NCI-H345 treated with DMSO at 0.1 percent for 48 hours (cell line): ENCODE measurements at regions not wholly inside any gene's neighbourhood (a gene's known extent, or its start where the extent isn't known, plus 50 kb on each side); places are given as distances from the start of the nearest gene placed in this dataset.

Source experiments
- DNase-seq: peaks from one replicate; lab custom pipeline; 2025; ENCODE audit not compliant: unreplicated experiment; lab: John Stamatoyannopoulos, UW

DNA sequence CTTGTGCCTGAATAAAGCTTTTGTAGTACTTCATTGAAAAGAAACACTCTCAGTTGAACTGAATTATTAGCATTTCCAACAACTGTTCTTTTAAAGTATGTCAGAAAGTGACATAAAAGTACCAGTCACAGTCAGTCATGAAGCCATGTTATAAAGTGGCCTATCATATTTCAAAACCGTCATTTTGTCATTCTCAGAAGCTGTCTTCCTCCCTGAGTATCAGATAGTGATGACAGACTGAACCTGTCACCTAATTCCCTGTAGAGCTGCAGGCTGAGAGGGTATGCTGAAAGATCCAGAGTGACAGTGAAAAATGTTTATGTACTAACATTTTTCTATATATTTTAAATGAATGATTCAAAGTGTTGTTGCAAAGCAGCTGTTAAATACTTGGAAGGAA lies 1121.7 kb upstream of the PRMT6 start:
- no peak for DNase-seq

DNA sequence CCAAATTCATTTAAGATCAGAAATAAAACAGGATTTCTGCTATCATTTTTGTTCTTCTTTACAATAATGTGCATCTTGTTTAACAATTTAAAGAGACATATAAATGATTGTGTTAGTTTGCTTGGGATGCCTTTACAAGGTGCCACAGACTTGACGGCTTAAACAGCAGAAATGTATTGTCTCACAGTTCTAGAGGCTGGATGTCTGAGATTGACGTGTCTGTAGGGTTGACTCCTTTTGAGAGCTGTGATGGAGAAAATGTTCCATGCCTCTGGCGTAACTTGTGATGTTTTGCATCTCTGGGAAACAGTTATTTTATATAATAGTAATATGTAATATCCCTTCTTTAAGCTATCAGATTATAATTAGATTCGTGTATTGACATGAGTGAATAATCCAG lies 1091.6 kb upstream of the PRMT6 start:
- no peak for DNase-seq

DNA sequence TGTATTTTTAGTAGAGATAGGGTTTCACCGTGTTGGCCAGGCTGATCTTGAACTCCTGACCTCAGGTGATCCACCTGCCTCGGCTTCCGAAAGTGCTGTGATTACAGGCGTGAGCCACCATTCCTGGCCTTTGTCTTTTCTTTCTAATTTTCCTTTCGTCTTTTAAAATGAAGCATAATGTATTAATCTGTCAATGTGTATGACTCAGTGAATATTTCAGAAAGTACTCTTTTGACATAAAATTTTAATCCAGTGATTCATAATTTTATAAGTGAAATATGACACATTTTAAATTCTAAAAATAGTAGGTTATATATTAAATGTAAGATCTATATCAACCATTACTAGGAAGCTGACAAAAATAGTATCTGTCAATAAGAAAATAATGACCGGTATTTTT lies 1059.0 kb upstream of the PRMT6 start:
- no peak for DNase-seq

DNA sequence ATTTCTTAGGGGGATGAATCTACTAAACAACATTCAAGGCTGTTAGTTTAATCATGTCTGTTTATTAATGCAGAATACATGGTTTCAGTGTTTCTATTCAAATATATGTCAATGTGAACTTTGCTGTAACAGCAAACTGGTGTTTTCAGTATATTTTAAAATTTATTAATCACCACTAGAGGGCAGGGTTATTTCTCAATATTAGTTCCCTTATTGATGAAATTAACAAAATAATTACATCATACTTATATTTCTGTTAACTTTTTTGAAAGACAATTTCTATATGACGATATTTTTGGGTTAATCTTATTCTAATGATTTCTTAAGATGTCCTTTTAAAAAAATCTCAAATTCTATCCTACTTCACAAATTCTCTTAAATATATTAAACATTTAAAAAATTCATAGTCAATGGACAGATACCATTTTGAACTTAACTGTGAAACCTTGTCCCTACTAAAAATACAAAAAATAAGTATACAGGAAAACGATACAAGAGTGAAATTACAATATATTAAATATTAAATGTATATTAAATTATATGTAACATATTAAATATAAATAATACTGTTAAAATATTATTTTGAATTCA lies 1034.1 kb upstream of the PRMT6 start:
- no peak for DNase-seq

DNA sequence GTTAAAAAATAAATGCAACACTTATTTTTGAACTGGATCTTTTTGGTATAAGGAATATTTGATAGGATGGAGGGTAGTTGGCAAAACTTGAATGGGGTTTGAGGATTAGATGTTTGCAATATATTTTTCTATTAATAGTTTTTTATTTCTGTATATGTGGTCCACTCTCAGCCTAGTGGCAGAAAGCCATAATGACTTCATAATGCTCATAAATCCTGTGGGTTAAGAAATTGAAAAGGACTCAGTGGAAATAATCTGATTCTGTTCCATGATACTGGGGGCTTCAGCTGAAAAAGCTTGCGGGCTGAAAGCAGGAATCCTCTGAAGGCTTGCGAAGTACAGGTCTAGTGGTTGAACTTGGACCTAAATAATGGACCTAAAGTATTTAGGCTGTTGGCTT lies 1028.6 kb upstream of the PRMT6 start:
- no peak for DNase-seq

DNA sequence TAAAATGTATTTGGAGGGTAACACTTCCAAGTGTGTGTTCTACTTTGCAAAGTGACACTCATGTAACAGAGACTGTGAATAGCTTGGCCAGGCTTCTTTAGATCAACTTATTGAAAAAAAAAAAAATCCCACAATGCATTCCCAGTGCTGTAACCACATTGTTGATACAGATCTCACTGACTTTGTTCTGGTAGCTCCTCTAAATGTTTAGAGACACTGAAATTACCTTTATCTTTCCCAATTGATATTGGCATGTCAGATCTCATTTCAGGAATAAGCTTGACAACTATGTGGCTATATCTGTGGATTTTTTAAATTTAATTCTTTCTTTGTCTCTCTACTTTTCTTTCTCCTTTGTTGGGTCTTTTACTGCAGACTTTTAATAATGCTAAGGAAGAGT lies 1018.9 kb upstream of the PRMT6 start:
- DNase-seq = no peak

DNA sequence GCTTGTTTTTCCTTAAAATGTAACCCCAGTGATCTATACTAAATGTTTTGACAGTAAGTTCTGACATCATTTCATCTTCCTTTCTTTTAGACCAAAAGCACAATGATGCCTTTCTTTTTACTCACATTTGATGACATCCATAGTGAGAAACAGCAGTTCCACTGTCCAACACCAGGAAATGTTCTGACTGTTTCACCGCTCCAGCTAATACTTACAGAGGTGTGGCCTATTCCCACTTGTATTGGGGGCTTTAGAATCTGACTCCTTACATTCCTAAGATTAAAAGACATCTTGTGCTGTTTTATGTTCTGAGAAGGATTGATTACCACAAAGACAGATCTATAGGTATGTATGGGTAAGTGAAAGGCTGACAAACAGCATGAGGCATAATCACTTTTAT lies 1018.2 kb upstream of the PRMT6 start:
- DNase-seq = no peak

DNA sequence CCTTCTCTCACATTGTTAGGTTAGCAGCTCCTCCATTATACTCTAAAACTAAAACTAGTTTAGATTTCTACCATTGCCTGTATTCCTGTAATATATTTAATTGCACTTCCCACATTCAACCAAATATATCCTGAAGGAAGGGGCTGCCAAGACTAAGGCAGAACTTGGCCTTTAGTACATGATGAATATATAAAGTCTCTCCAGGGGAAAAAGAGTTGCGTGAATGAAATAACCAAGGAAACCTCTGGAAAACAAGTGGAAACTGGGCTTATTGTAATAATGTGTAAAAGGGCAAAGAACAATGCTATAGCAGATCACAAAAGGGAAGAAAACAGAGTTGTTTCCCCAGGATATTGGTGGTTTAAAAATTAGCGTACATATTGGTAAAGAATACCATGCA lies 1012.5 kb upstream of the PRMT6 start:
- no peak for DNase-seq

DNA sequence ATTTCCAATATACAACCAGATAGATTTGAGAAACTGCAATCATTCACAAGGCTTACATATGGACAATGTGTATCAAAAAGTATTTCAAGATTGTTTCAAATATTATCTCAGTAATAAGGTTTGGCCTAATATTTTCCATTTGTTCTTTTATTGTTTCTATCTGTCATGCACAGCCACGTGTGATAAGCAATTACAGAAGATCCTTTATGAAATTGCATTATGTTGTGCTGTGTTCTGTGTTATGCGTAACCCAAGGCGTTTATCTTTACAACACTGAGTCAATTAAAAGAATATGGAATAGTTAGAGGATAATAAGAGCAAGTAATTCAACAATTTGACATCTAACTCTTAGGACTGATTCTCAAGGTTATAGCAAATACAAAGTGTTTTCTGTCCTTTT lies 1009.3 kb upstream of the PRMT6 start:
- DNase-seq = no peak

DNA sequence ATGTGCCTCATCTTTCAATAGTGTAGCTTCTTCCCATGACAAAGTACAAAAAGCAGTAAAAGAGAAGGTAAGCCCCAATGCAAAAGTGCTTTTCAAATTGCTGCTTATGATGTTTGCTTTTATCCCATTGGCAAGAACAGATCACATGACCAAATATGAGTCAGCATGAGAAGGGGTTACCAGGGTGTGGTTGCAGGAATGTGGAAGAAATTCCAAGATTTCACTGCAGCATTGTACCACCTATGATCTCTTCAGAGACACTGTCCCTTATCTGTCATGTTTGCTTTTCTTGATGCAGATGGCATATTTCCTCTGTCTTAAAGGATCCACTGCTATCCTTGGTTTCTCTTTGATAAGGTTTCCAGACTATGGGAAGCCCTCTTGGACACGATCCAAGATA lies 1006.9 kb upstream of the PRMT6 start:
- DNase-seq = no peak

DNA sequence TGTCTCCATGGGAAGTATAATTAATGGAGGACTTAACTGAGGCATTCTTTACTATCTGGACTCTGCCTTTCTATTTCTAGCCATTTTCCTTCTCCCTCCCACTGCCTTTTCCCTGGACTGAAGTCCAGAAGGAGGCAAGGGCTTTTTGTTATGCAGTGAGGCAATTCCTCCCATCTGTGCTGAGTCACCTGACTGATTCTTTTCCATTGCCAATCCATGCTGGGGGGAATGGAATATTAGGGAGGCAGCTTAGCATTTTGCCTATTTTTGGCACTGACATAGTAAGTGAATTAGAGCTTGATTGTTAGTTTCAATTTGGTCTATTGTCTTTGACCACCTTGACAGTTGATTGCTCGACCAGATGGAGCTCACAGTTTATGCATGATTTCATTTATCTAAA lies 1000.6 kb upstream of the PRMT6 start:
- DNase-seq = no peak

DNA sequence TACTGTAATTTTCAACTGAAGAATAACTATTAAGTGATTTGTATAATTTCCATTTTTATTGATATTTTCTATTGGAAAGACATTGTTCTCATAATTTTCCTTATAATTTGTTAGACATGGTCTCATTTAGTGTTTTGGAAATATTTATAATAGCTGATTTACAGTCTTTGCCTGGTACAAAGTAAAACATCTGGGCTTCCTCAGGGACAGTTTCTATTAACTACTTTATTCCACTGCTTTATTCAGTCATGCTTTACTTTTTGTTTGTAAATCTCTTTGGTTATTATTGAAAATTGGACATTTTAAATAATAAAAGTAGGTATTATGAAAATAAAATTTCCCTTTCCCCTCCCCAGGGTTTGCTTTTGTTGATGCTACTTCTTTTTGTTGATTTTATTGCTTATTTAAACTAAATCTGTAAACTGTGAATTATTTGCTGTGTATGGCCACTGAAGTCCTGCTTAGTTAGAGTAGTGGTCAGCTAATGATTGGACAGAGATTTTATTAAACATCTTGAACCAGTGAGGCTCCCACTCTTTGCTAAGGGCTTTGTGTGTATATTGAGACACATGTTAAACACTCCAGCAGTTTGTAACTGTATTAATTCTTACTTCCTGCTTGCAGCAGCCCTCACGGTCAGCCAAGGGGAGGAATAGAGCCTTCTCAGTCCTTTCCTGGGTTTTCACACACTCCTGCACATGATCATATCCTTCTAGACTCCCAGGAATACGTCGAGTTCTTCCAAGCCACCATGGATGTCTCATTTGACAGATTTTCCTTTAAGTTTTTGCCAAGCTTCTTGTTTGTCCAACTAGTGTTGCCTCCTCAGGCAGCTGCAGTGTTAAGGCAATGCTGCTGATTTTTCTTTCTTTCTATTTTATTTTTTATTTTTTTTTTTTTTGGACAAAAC lies 994.6 kb upstream of the PRMT6 start:
- no peak for DNase-seq

DNA sequence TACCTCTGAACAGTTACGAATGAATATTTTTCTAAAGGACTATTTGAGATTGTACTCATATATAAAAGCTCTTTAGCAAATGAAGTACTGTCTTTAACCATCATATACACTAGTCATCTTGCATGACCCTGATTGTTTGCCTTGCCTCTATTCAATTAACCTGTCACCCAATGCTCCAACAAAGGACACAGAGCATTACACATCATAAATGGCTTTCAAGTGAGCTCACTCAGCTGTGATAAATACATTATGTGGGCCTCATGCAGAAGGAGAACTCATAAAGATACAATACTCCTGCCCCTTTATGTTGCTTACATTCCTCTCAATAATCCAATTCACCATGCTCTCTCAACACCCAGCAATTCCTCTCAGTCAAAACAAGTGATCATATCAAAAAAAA lies 993.0 kb upstream of the PRMT6 start:
- DNase-seq = peak; percentile 97

DNA sequence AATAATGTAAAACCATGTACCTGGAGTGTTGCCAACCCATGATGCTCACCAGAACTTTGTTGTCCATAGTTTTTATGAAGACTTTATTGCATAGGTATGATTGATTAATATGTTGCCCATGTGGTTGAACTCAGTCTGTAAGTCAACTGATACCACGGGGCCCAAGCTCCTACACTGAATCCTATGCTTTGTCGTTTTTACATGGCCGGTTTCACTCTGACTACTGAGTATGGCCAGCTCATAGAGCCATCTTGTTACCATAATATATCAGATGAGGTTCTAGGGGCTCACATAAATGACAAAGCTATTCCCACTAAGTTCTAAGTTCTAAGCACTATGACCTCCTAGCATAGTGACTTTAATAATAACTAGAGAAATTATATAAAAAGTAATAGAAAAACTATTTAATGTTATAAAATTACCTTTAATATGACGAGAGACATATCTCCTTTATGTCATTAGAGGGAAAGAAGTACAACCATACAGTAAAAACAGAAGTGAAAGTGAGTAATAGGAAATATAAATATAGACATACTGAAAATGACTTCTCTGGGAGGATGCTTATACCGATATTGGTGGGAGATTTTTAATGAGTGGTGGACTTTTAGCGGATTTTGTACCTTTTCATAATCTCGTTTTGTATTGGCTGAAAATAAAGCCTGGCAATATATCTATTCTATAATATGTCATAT lies 983.4 kb upstream of the PRMT6 start:
- DNase-seq = no peak

DNA sequence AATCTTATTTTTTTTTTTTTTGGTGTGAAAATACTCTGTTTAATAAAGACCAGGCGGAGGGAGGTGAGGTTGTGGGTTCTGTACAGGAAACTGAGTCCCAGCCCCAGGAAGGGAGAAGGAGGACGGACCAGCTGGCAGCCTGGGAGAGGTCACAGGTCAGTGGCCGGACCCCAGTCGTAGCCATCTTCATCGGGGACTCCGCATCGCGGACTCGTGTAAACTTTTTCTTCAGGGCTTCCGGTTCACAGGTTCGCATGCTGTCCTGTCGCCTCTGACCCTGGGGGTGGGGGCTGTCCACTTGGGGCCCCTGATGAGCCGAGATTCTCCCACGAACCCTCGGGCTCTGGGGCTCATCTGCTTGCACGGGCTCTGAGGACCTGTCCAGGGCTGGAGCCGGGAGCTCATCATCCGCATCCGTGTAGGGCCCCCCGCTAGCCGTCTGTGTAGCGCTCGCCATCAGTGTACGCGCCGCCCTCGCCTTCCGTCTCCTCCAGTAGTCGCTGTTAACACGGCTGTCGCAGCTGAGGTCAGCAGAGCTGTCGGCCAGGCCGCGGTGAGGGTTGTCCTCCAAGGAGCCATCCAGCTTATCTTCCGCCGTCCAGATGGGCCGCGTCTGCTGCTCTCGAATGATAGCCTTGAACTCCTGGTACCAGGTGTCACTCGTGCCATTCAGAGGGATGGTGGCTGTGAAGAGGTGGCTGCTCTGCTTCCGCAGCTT lies 975.7 kb upstream of the PRMT6 start:
- no peak for DNase-seq

DNA sequence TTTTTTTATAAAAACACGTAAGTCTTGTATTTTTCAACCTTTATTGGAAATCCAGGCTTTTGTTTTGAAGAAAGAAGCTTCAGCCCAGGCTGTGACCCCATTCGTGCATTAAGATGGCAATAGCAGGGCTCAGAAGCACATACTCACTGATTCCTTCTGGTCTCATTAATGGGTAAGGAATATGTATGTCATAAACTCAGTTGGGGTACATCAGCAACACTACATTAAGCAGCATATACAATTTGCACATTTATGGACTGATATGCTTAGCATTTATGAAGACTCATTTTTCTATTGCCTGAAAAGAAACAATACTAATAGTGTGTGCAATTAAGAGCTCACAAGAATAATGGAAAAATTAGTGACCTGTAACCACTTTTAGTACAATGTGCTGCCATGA lies 945.4 kb upstream of the PRMT6 start:
- no peak for DNase-seq

DNA sequence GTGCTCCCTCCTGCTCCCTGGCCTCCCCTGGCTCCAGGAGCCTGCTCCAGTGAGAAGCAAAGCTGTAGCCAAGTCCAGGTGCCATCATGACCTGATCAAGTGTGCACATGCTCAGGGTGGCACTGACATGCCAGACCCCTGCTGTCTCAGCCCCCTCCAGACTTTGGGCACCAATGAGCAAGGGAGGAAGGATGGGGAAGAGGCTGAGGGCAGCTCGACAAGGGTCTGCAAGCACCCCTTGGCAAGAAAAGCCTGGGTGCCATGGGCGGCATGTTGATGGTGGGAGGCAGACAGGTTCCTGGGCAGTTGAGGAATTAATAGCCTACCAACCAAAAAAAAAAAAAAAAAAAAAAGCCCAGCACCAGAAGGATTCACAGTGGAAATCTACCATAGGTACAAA lies 942.6 kb upstream of the PRMT6 start:
- no peak for DNase-seq

DNA sequence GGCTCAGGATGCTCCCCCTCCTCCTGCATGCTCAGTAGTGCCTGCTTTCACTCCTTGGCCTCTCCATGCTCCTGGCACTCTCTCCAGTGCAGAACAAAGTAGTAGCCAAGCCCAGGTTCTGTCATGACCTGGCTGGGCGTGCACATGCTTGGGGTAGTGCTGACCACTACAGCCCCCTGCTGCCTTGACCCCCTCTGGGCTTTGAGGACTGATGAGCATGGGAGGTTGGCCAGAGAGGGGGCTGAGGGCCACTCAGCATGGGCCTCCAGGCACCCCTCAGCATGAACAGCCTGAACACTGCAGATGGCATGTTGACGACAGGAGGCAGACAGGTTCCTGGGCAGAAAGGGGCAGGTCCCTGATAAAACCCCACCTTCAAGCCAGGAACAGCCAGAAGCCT lies 935.7 kb upstream of the PRMT6 start:
- DNase-seq = no peak

DNA sequence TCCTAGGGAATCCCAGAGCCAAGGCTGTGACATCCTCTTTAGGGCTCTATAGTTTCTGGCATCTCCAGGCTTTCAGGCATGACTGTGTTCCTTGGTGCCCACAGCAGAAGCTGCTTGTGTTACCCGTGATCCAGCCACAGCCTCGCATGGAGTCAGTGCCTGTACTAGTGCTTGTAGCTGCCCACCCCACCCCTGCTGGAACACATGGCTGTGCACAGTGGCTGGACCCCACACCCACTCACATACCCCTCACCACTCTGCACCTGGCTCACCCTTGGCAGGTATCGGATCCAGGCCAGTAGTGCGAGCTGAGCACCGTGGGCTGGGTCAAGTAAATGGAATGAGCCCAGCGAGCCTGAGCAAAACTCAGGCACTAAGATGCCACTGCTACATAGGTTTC lies 934.7 kb upstream of the PRMT6 start:
- no peak for DNase-seq

DNA sequence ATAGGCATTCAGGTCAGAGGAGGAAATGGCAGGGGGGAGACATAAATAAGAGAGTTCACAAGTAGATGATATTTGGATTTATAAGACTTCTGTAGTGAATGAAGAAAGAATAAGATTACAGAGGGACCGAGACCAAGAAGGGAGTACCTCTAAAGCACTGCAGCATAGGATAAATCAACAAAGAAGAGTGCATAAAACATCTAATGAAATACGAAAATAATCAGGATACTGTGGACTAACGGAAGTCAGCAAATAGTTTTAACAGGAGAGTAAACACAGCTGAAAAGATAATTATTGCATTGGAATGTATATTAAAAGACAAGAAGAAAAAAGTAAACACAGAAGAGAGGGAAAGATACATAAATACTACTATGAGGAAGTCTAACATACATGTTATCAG lies 921.9 kb upstream of the PRMT6 start:
- no peak for DNase-seq

DNA sequence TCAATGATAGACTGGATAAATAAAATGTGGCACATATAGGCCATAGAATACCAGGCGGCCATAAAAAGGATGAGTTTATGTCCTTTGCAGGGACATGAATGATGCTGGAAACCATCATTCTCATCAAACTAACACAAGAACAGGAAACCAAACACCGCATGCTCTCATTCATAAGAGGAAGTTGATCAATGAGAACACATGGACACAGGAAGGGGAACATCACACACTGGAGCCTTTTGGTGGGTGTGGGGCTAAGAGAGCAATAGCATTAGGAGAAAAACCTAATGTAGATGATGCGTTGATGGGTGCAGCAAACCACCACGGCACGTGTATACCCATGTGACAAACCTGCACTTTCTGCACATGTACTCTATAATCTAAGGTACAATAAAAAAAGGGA lies 883.4 kb upstream of the PRMT6 start:
- no peak for DNase-seq

DNA sequence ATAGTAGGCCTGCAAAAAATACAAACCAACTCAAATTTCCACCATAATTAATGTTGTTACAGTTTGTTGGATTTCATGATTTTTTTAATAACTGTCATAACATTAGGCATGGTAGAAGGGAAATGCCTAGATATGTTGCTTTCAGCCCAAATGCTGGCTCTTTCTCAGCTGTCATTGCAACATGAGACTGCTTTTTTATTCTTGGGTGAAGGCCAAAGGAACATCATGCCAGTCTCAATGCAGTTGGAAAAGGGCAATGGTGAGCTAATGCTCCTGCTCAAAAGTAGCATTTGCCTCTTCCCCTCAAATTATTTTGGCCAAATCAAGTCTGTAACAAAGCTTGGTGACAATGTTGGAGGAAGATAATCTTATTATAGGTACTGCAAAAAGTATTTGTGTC lies 877.7 kb upstream of the PRMT6 start:
- DNase-seq = no peak
